Natural killer cell treated with Interleukin-12 subunit alpha and Interleukin-12 subunit beta and Interleukin-15 and Interleukin-18, amount 100 ng/mL, for 72 hours (primary cell): ENCODE measurements at regions not wholly inside any gene's neighbourhood (a gene's known extent, or its start where the extent isn't known, plus 50 kb on each side); places are given as distances from the start of the nearest gene placed in this dataset.

Source experiments
- ATAC-seq, 2 donors: fragments of 150-1000 bp; cut with Tn5 transposase in 1 of 2; sonication (Bioruptor Pico), chemical (Tn5 transposase) in 1 of 2; 2 replicates each; pipeline ENCODE4 v1.10.0; 2021
- DNase-seq: peaks from one replicate; pipeline ENCODE4 v3.0.0; 2022; ENCODE audit warnings: low spot score
- H3K27ac Mint-ChIP-seq, 2 donors: 1 replicate in 1 of 2; 2 replicates in 1 of 2; pipeline ENCODE4 v1.8.0; 2022; ENCODE audit warnings: mixed read lengths in 2 of 2, mild to moderate bottlenecking in 1 of 2, moderate library complexity in 1 of 2
- H3K27me3 Mint-ChIP-seq, 2 donors: 1 replicate in 1 of 2; 2 replicates in 1 of 2; pipeline ENCODE4 v1.8.0; 2022; ENCODE audit warnings: mixed read lengths in 2 of 2
- H3K36me3 Mint-ChIP-seq: one replicate; pipeline ENCODE4 v1.8.0; 2022; ENCODE audit warnings: mixed read lengths
- H3K4me1 Mint-ChIP-seq, 2 donors: 1 replicate in 1 of 2; 2 replicates in 1 of 2; pipeline ENCODE4 v1.8.0; 2022; ENCODE audit warnings: low read depth in 2 of 2, mixed read lengths in 2 of 2, mild to moderate bottlenecking in 1 of 2
- H3K4me3 Mint-ChIP-seq: one replicate; pipeline ENCODE4 v1.8.0; 2022; ENCODE audit warnings: mixed read lengths
- H3K9me3 Mint-ChIP-seq: 2 replicates; pipeline ENCODE4 v1.8.0; 2022; ENCODE audit warnings: mixed read lengths

GRCh38 chr4:18777190-18777930, 755.8 kb upstream of the LCORL start:
- ATAC-seq (no peak), DNase-seq (no peak)
- Mint-ChIP-seq H3K9me3 (peaks cover 15% of the 10 kb centered on the region), H3K36me3 (no peaks in the 10 kb centered on the region), H3K27ac (no peak overlapping the region), H3K4me3 (no peak overlapping the region), H3K27me3 (no peaks in the 10 kb centered on the region), H3K4me1 (no peaks in the 10 kb centered on the region)

GRCh38 chr4:18767921-18768320, 746.4 kb upstream of the LCORL start:
- H3K27me3 Mint-ChIP-seq = no peaks in the 10 kb centered on the region
- H3K9me3 Mint-ChIP-seq = peaks cover 20% of the 10 kb centered on the region
- no peak overlapping the region for H3K4me3 Mint-ChIP-seq
- H3K27ac Mint-ChIP-seq = no peak overlapping the region
- DNase-seq = no peak
- no peak for ATAC-seq
- H3K36me3 Mint-ChIP-seq = peaks cover 4% of the 10 kb centered on the region
- no peaks in the 10 kb centered on the region for H3K4me1 Mint-ChIP-seq

GRCh38 chr4:18756671-18757070, 735.1 kb upstream of the LCORL start:
- Mint-ChIP-seq H3K4me1 (no peaks in the 10 kb centered on the region), H3K4me3 (no peak overlapping the region), H3K9me3 (peaks cover 12% of the 10 kb centered on the region), H3K36me3 (no peaks in the 10 kb centered on the region), H3K27me3 (no peaks in the 10 kb centered on the region), H3K27ac (no peak overlapping the region)
- no peak for ATAC-seq
- DNase-seq = no peak

GRCh38 chr4:18754180-18754579, 732.6 kb upstream of the LCORL start:
- H3K27ac Mint-ChIP-seq = no peak overlapping the region
- H3K36me3 Mint-ChIP-seq = no peaks in the 10 kb centered on the region
- no peaks in the 10 kb centered on the region for H3K27me3 Mint-ChIP-seq
- no peak overlapping the region for H3K4me3 Mint-ChIP-seq
- no peak for ATAC-seq
- peaks cover 16% of the 10 kb centered on the region for H3K9me3 Mint-ChIP-seq
- H3K4me1 Mint-ChIP-seq = no peaks in the 10 kb centered on the region
- no peak for DNase-seq

GRCh38 chr4:18751083-18751482, 729.5 kb upstream of the LCORL start:
- no peak for ATAC-seq
- no peaks in the 10 kb centered on the region for H3K36me3 Mint-ChIP-seq
- H3K9me3 Mint-ChIP-seq = peaks cover 15% of the 10 kb centered on the region
- H3K4me3 Mint-ChIP-seq = no peak overlapping the region
- DNase-seq = no peak
- no peaks in the 10 kb centered on the region for H3K27me3 Mint-ChIP-seq
- H3K4me1 Mint-ChIP-seq = no peaks in the 10 kb centered on the region
- no peak overlapping the region for H3K27ac Mint-ChIP-seq

- Mint-ChIP-seq H3K36me3 (no peaks in the 10 kb centered on the region), H3K4me3 (no peak overlapping the region), H3K9me3 (peaks cover 15% of the 10 kb centered on the region), H3K27ac (no peak overlapping the region), H3K27me3 (no peaks in the 10 kb centered on the region), H3K4me1 (no peaks in the 10 kb centered on the region)
- no peak for ATAC-seq
- no peak for DNase-seq
Observed at GRCh38 chr4:18749391-18749790, 727.8 kb upstream of the LCORL start.

GRCh38 chr4:18736551-18736950, 715.0 kb upstream of the LCORL start:
- H3K36me3 Mint-ChIP-seq = no peaks in the 10 kb centered on the region
- H3K27me3 Mint-ChIP-seq = no peaks in the 10 kb centered on the region
- peaks cover 9% of the 10 kb centered on the region for H3K9me3 Mint-ChIP-seq
- H3K27ac Mint-ChIP-seq = no peak overlapping the region
- DNase-seq (no peak), ATAC-seq (no peak)
- no peak overlapping the region for H3K4me3 Mint-ChIP-seq
- no peaks in the 10 kb centered on the region for H3K4me1 Mint-ChIP-seq

GRCh38 chr4:18735740-18736268, 714.2 kb upstream of the LCORL start:
- Mint-ChIP-seq H3K36me3 (no peaks in the 10 kb centered on the region), H3K27ac (no peak overlapping the region), H3K4me1 (no peaks in the 10 kb centered on the region), H3K9me3 (peaks cover 9% of the 10 kb centered on the region), H3K27me3 (no peaks in the 10 kb centered on the region), H3K4me3 (no peak overlapping the region)
- ATAC-seq (no peak), DNase-seq (no peak)

- no peak for ATAC-seq
- no peaks in the 10 kb centered on the region for H3K4me1 Mint-ChIP-seq
- no peak for DNase-seq
- H3K27ac Mint-ChIP-seq = no peak overlapping the region
- H3K36me3 Mint-ChIP-seq = no peaks in the 10 kb centered on the region
- H3K9me3 Mint-ChIP-seq = peaks cover 9% of the 10 kb centered on the region
- no peaks in the 10 kb centered on the region for H3K27me3 Mint-ChIP-seq
- no peak overlapping the region for H3K4me3 Mint-ChIP-seq
Observed at GRCh38 chr4:18734405-18734804, 712.9 kb upstream of the LCORL start.

GRCh38 chr4:18733961-18734360, 712.4 kb upstream of the LCORL start:
- H3K27ac Mint-ChIP-seq = no peak overlapping the region
- no peaks in the 10 kb centered on the region for H3K4me1 Mint-ChIP-seq
- no peaks in the 10 kb centered on the region for H3K27me3 Mint-ChIP-seq
- ATAC-seq (no peak), DNase-seq (no peak)
- no peaks in the 10 kb centered on the region for H3K36me3 Mint-ChIP-seq
- no peak overlapping the region for H3K4me3 Mint-ChIP-seq
- peaks cover 9% of the 10 kb centered on the region for H3K9me3 Mint-ChIP-seq

GRCh38 chr4:18722748-18723191, 701.2 kb upstream of the LCORL start:
- no peaks in the 10 kb centered on the region for H3K27me3 Mint-ChIP-seq
- ATAC-seq (no peak), DNase-seq (no peak)
- H3K4me1 Mint-ChIP-seq = no peaks in the 10 kb centered on the region
- no peak overlapping the region for H3K27ac Mint-ChIP-seq
- no peak overlapping the region for H3K4me3 Mint-ChIP-seq
- peaks cover 14% of the 10 kb centered on the region for H3K9me3 Mint-ChIP-seq
- H3K36me3 Mint-ChIP-seq = no peaks in the 10 kb centered on the region

- no peaks in the 10 kb centered on the region for H3K36me3 Mint-ChIP-seq
Observed at GRCh38 chr4:18698119-18698883, 676.7 kb upstream of the LCORL start.

GRCh38 chr4:18695733-18696527, 674.4 kb upstream of the LCORL start:
- no peak for ATAC-seq
- Mint-ChIP-seq H3K4me3 (no peak overlapping the region), H3K9me3 (no peaks in the 10 kb centered on the region), H3K4me1 (no peaks in the 10 kb centered on the region), H3K27me3 (peaks cover 0 to 2% of the 10 kb centered on the region in 2 donors), H3K36me3 (no peaks in the 10 kb centered on the region), H3K27ac (no peak overlapping the region)
- DNase-seq = no peak

More at GRCh38 chr4:18698119-18698883, 676.7 kb upstream of the LCORL start:
- no peak for DNase-seq
- Mint-ChIP-seq H3K27ac (no peak overlapping the region), H3K9me3 (peaks cover 11% of the 10 kb centered on the region), H3K4me3 (no peak overlapping the region), H3K4me1 (no peaks in the 10 kb centered on the region), H3K27me3 (no peaks in the 10 kb centered on the region)
- no peak for ATAC-seq
